Uterus (tissue), 3 donors: ENCODE measurements at regions not wholly inside any gene's neighbourhood (a gene's known extent, or its start where the extent isn't known, plus 50 kb on each side); places are given as distances from the start of the nearest gene placed in this dataset.

ENCODE experiments used
- DNase-seq, 2 donors: peaks; one replicate each; pipeline ENCODE4 v3.0.0-alpha.2; 2019 to 2020
- H3K27ac ChIP-seq, 2 donors: fragments of 200-600 bp; sonication (generic); 1 replicate in 1 of 2; 2 replicates in 1 of 2; pipeline ENCODE4 v1.5.1; 2016 to 2018
- H3K27me3 ChIP-seq, 2 donors: fragments of 200-600 bp; sonication (generic); one replicate each; pipeline ENCODE4 v1.5.1; 2018 to 2019; ENCODE audit warnings: control low read depth in 1 of 2
- H3K36me3 ChIP-seq, 2 donors: fragments of 200-600 bp; sonication (generic); one replicate each; pipeline ENCODE4 v1.5.1; 2019; ENCODE audit warnings: control low read depth in 1 of 2
- H3K4me1 ChIP-seq, 2 donors: fragments of 200-600 bp; sonication (generic); one replicate each; pipeline ENCODE4 v1.5.1; 2018 to 2019; ENCODE audit warnings: control low read depth in 1 of 2
- H3K4me3 ChIP-seq, 2 donors: fragments of 200-600 bp; sonication (generic); 1 replicate in 1 of 2; 2 replicates in 1 of 2; pipeline ENCODE4 v1.5.1; 2018 to 2019; ENCODE audit warnings: mild to moderate bottlenecking in 1 of 2
- H3K9me3 ChIP-seq, 2 donors: fragments of 200-600 bp; sonication (generic); one replicate each; pipeline ENCODE4 v1.5.1; 2019; ENCODE audit warnings: control low read depth in 1 of 2
- CTCF ChIP-seq, 4 experiments: fragments of 200-600 bp in 2 of 4; fragments of 450-650 bp in 2 of 4; sonication (generic) in 2 of 4; IDR thresholded peaks; one replicate each; pipeline ENCODE4 v1.5.1; 2016 to 2019; ENCODE audit warnings: antibody characterized with exemption in 4 of 4, mild to moderate bottlenecking in 2 of 4, moderate library complexity in 1 of 4
- POLR2A ChIP-seq, 2 donors: fragments of 450-650 bp; IDR thresholded peaks; one replicate each; pipeline ENCODE4 v1.6.1; 2016; ENCODE audit warnings: antibody characterized with exemption in 2 of 2, mild to moderate bottlenecking in 1 of 2, moderate library complexity in 1 of 2
- intact Hi-C: fragments of 100-400 bp; cut with DNase I; formaldehyde crosslinking; loops from one replicate; pipeline ENCODE4 v1.15.1; 2023; ENCODE audit warnings: low total_unique reads
- donor health status: DM: yes; HTN: yes; CAD: no.

GRCh38 chr6:4008324-4009047 lies 70.5 kb downstream of the FAM217A start:
- peak overlapping the region in 1 of 2 donors; percentile 37 for H3K27ac ChIP-seq
- H3K4me3 ChIP-seq, result no peak overlapping the region
- H3K36me3 ChIP-seq, result no peaks in the 10 kb centered on the region
- H3K27me3 ChIP-seq, result no peaks in the 10 kb centered on the region
- intact Hi-C loops, result no loop called here
- H3K4me1 ChIP-seq, result no peaks in the 10 kb centered on the region
- no peak for TF ChIP-seq POLR2A (IDR thresholded peaks at IDR 0.05)
- TF ChIP-seq CTCF (IDR thresholded peaks at IDR 0.05), result peak; percentile 38 to 73 (median 60)
- no peak for DNase-seq
- no peaks in the 10 kb centered on the region for H3K9me3 ChIP-seq

DNA sequence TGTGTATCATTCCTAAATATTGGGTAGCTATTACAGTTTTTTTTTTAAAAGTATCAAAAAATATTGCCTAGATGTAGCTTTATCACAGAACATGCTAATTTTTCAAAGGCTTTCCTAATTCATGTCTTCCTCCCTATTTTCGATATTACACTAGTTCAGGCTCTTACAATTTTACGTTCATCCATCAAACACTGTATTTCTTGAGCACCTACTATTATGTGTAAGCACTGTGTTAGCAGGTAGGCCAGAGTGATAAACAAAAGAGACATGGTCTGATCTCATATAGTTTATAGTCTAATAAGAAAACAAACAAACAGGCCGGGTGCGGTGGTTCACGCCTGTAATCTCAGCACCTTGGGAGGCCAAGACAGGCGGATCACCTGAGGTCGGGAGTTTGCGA lies 69.5 kb downstream of the FAM217A start:
- no peak for TF ChIP-seq CTCF (IDR thresholded peaks at IDR 0.05)
- TF ChIP-seq POLR2A (IDR thresholded peaks at IDR 0.05), result no peak
- Histone ChIP-seq H3K36me3 (no peaks in the 10 kb centered on the region), H3K4me3 (no peak overlapping the region), H3K9me3 (no peaks in the 10 kb centered on the region), H3K4me1 (no peaks in the 10 kb centered on the region), H3K27ac (no peak overlapping the region), H3K27me3 (no peaks in the 10 kb centered on the region)
- no peak for DNase-seq
- intact Hi-C loops, result no loop called here

GRCh38 chr6:4010048-4010447 lies 68.9 kb downstream of the FAM217A start:
- H3K4me1 ChIP-seq, result no peaks in the 10 kb centered on the region
- H3K4me3 ChIP-seq, result no peak overlapping the region
- intact Hi-C loops, result no loop called here

GRCh38 chr6:4010689-4011090 lies 68.2 kb downstream of the FAM217A start:
- TF ChIP-seq POLR2A (IDR thresholded peaks at IDR 0.05), result no peak
- no peak for TF ChIP-seq CTCF (IDR thresholded peaks at IDR 0.05)
- intact Hi-C loops, result no loop called here
- H3K4me1 ChIP-seq, result no peaks in the 10 kb centered on the region

More at GRCh38 chr6:4010048-4010447, 68.9 kb downstream of the FAM217A start:
- H3K27me3 ChIP-seq, result no peaks in the 10 kb centered on the region
- H3K9me3 ChIP-seq, result no peaks in the 10 kb centered on the region
- H3K27ac ChIP-seq, result no peak overlapping the region
- H3K36me3 ChIP-seq, result no peaks in the 10 kb centered on the region
- DNase-seq, result no peak
- TF ChIP-seq POLR2A (IDR thresholded peaks at IDR 0.05) (no peak), CTCF (IDR thresholded peaks at IDR 0.05) (no peak)

DNA sequence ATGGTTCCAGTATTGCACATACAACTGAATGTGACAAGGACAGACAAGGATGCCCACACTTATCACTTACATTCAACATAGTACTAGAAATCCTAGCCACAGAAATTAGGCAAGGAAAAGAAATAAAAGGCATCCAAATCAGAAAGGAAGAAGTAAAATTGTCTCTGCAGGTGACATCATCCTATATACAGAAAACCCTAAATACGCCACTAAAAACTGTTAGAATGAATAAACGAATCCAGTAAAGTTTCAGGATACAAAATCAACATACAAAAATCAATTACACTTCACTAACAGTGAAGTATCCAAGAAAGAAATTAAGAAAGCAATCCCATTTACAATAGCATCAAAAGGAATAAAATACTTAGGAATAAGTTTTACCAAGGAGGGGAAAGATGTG lies 66.1 kb downstream of the FAM217A start:
- Histone ChIP-seq H3K36me3 (no peaks in the 10 kb centered on the region), H3K27me3 (no peaks in the 10 kb centered on the region), H3K4me3 (no peak overlapping the region), H3K4me1 (no peaks in the 10 kb centered on the region), H3K9me3 (no peaks in the 10 kb centered on the region), H3K27ac (no peak overlapping the region)
- no peak for TF ChIP-seq POLR2A (IDR thresholded peaks at IDR 0.05)
- TF ChIP-seq CTCF (IDR thresholded peaks at IDR 0.05), result no peak
- intact Hi-C loops, result no loop called here
- DNase-seq, result no peak

More at GRCh38 chr6:4010689-4011090, 68.2 kb downstream of the FAM217A start:
- Histone ChIP-seq H3K27me3 (no peaks in the 10 kb centered on the region), H3K36me3 (no peaks in the 10 kb centered on the region), H3K4me3 (no peak overlapping the region), H3K27ac (no peak overlapping the region), H3K9me3 (no peaks in the 10 kb centered on the region)
- no peak for DNase-seq
